HEK293T (cell line): ENCODE measurements at regions not wholly inside any gene's neighbourhood (a gene's known extent, or its start where the extent isn't known, plus 50 kb on each side); places are given as distances from the start of the nearest gene placed in this dataset.

Experiments used
- BHLHE40 ChIP-seq: fragments of 450-650 bp; IDR thresholded peaks from 2 replicates; pipeline ENCODE4 v1.6.1; 2016; ENCODE audit warnings: mild to moderate bottlenecking, moderate library complexity, borderline replicate concordance
- ELF4 ChIP-seq: fragments of 450-650 bp; IDR thresholded peaks from 2 replicates; pipeline ENCODE4 v1.6.1; 2017; ENCODE audit warnings: antibody characterized with exemption
- FOXA1 ChIP-seq: fragments of 450-650 bp; IDR thresholded peaks from 2 replicates; pipeline ENCODE4 v1.6.1; 2016; ENCODE audit warnings: mild to moderate bottlenecking
- FOXM1 ChIP-seq: fragments of 450-650 bp; IDR thresholded peaks from 2 replicates; pipeline ENCODE4 v1.6.1; 2017; ENCODE audit warnings: mild to moderate bottlenecking, borderline replicate concordance
- L3MBTL2 ChIP-seq: fragments of 450-650 bp; conservative IDR thresholded peaks from 2 replicates; pipeline ENCODE4 v1.6.1; 2016; ENCODE audit warnings: mild to moderate bottlenecking
- LEF1 ChIP-seq: fragments of 450-650 bp; IDR thresholded peaks from 2 replicates; pipeline ENCODE4 v1.6.1; 2017; ENCODE audit warnings: mild to moderate bottlenecking, borderline replicate concordance
- NFRKB ChIP-seq: fragments of 450-650 bp; IDR thresholded peaks from 2 replicates; pipeline ENCODE4 v1.6.1; 2016; ENCODE audit warnings: mild to moderate bottlenecking, moderate library complexity
- SP1 ChIP-seq: fragments of 450-650 bp; IDR thresholded peaks from 2 replicates; pipeline ENCODE4 v1.6.1; 2017
- SUZ12 ChIP-seq: fragments of 450-650 bp; IDR thresholded peaks from 2 replicates; pipeline ENCODE4 v1.6.1; 2016; ENCODE audit warnings: mild to moderate bottlenecking
- TARDBP ChIP-seq: fragments of 450-650 bp; IDR thresholded peaks from 2 replicates; pipeline ENCODE4 v1.6.1; 2016
- ZNF384 ChIP-seq: fragments of 450-650 bp; IDR thresholded peaks from 2 replicates; pipeline ENCODE4 v1.6.1; 2016
- TF ChIP-seq, protein P1 (sequence below): fragments of 450-650 bp; IDR thresholded peaks from 2 replicates; pipeline ENCODE4 v1.6.1; 2016

DNA sequence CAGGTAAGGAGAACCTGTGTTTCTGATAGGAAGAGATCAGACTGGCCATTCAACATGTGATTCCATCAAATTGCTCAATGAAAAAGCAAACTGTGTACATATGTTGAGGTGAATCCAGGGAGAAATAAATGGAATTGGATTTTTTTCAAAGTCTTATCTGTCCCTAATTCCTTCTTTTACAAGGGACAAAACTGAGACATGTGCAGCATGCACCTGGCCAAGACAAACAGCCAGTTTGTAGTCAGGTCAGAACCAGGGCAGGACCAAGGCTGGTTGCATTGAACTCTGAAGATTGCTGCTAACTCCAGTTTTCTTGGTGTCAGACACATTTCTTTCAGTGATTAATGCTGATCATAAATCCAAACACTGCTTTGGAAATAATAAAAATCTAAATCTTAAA, 69.6 kb upstream of the CCDC190 start:
- TF ChIP-seq ZNF384 (no peak), FOXM1 (no peak), NFRKB (no peak), LEF1 (no peak), SP1 (no peak), BHLHE40 (no peak), FOXA1 (no peak), ELF4 (no peak), L3MBTL2 (no peak), TARDBP (no peak), SUZ12 (no peak)
- TF ChIP-seq, protein P1, sequence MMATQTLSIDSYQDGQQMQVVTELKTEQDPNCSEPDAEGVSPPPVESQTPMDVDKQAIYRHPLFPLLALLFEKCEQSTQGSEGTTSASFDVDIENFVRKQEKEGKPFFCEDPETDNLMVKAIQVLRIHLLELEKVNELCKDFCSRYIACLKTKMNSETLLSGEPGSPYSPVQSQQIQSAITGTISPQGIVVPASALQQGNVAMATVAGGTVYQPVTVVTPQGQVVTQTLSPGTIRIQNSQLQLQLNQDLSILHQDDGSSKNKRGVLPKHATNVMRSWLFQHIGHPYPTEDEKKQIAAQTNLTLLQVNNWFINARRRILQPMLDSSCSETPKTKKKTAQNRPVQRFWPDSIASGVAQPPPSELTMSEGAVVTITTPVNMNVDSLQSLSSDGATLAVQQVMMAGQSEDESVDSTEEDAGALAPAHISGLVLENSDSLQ: no peak
